HG03095 (cell line): ENCODE measurements at regions not wholly inside any gene's neighbourhood (a gene's known extent, or its start where the extent isn't known, plus 50 kb on each side); places are given as distances from the start of the nearest gene placed in this dataset.

ENCODE experiments used
- ATAC-seq: cut with Tn5 transposase; IDR thresholded peaks from one replicate; pipeline ENCODE4 v1.9.1; 2021; ENCODE audit warnings: moderate library complexity; ENCODE audit not compliant: unreplicated experiment

DNA sequence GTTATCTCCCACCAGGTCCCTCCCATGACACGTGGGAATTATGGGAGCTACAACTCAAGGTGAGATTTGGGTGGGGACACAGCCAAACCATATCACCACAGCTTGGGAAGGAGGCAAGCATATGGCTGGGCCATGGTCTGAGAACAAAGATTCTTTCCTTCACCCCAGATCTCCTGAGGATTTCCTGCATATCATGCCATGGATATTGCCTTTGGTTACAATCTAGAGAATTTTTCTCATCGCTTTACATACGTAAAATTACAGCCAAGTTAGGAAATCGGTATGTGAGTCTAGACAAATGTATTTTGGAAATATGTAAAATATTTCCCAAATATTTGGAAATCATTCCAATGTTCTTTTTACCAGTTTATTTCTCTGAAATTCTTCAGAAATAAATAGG, 398.3 kb downstream of the RFC3 start:
- ATAC-seq = no peak

DNA sequence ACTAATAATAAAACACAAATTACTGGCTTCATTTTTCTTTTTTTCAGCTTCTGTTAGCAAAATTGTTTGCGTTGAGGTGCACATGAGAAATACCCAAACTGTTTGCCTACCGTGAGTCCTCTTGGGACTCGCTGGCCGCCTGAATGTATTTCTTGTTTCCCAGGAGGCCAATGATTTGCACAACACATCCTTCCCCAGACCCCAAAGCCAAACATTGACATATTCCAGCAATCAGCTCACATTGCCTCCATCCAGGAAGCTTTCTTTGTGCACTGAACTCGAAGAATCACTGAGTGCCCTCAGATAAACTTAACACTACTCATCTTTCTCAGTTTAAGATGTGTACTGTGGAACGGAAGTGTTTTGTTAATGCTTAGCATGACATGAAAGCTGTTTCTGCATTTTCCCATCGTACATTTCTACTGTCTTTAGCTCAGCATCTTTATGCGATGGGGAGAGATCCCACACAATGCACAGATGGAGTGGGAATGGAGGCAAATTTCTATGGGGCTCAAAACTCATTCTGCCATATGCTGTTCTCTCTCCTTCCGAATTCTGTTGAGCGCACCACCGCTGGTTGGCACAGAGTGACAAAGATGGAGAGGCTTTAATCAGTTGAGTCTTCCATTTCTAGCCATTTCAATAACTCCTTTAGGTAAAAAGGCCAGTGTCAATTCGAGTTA, 399.5 kb downstream of the RFC3 start:
- no peak for ATAC-seq

DNA sequence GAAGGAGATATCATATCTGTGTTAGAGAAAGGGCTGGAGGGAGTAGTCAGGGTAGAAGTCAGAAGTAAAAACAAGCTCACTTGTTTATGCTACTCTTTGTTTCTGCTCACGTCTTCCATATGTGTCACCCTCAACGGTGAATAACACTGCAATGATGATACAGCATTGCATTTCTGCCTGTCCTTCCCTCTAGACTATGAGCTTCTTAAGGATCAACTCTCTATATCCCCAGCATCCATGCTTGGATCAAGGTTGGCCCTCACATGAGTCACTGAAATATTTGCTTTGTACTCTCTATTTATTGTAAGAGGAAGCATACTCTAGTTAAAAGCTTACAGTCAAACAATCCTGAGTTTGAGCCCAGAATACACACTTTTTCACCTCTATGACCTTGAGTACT, 406.0 kb downstream of the RFC3 start:
- ATAC-seq = no peak

DNA sequence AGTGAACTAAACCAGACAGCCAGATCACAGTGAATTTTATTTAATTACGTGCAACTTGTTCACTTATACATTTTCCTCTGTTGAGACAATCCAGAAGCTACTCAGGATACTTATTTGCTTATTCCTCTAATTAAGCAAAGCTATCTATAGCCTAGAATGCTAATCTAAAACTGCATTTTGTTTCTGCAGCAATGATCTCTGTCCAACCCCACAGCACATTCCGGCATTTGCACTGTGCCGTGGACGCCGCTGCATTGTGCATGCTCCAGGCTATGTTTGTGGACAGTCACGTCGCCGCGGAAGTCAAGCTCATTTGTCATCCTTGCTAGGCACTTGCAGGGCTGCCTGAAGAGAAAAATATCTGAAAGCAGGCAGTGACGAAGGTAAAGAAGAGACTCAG, 406.9 kb downstream of the RFC3 start:
- no peak for ATAC-seq

DNA sequence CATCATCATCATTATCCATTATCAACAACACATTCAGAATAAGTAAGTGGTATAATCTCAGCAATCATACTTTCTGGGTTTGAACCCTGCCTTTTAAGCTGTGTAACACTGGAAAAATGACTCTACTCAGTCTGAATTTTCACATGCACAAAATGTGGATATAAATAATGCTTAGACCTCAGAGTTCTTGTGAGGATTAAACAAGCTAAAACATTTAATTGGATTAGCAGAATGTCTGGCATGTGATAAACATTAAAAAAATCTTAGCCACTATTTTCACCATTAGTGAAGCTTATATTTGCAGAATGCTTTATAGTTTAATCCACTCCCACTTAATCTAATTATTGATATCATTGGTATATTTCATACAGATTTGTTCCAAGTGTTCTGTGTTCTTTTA, 412.3 kb downstream of the RFC3 start:
- ATAC-seq = no peak

DNA sequence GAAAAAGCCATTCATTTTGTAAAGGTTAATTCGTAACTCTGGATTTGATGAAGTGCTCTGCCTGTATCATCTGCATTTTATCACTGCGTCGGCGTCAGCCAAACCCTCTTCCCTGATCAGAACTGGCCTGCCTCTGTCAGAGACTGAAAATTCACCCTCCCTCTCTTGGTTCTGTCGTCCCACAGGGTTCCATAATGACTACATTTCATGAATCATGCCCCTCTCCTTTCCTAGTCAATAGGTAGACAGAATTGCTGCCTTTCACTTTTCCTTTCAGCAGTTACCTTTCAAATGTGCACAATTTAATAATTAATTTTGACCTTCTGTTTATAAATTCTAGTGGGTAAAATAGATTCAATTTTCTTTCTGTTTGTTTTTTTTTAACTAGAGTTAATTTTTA, 423.4 kb downstream of the RFC3 start:
- ATAC-seq = no peak

DNA sequence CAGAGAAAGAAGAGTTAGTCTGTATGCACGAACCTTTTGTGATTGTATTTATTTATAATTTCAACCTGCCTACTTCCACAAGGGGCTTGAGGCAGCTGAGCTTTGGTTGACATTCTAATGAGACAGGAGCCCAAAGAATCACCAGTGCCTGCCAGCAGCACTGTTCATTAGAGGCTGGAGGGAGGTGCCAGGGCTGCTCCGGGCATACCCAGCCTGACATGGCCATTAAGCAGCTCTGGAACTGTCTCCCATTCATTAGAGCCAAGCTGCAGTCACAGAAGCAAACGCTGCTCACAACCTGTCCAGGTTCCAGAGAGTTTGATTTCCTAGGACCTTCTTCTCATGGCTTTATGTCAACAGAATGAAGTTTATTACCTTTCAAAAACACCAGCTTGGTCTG, 425.5 kb downstream of the RFC3 start:
- no peak for ATAC-seq

DNA sequence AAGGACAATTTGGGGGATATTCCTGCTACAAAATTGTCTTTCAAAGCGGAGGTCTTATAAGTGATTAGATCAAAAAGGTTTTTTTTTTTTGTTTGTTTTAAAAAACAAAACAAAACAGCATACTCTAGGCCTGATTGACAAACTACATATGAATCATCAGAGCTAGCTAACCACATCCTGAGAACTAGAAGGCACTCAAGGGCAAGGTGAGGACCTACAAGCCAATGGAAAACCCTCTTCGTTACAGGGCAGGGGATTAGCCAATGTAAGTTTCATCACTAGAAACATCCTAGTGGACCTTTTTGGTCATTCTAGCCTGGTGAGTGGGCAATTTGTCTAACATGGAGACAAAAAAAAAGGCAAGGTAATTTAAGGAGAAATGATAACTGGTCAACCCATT, 428.6 kb downstream of the RFC3 start:
- ATAC-seq = no peak

DNA sequence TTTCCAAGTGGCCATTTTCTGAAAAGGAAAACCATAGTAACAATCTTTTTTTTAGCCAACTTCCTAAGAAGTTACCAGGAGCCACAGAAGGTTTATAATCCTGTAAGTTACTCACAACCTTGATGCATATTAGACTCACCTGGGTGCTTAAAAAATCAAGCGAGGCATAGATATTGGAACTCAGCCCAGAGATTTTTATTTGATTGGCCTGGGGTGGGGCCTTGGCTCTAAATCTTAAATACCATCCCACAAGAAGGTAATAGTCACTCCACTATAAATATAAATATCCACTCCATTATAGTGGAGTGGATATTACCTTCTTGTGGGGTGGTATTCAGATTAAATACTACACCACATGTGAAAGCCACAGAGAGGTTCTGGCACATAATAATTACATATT, 429.6 kb downstream of the RFC3 start:
- no peak for ATAC-seq

DNA sequence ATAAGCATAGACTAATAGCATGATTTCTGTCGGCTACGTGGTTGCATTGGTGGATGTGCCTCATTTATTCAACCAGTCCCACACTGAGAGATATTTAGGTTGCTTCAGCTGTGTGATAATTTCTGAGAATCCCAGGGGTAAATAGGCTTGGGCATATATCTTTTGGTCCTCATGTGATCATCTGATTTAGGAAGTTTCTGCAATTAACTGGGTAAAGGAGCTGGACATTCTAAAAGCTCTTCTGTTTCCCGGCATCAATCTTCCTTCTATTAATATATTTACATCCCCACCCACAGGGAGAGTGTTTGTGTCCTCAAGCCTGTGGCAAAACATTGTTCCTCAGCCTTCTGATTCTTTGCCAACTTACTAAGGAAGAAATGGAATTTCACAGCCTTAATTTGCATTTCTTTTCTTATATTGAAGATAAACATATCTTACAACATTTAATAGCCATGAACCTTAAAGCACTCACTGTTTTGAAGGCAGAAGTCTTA, 431.6 kb downstream of the RFC3 start:
- ATAC-seq = no peak

DNA sequence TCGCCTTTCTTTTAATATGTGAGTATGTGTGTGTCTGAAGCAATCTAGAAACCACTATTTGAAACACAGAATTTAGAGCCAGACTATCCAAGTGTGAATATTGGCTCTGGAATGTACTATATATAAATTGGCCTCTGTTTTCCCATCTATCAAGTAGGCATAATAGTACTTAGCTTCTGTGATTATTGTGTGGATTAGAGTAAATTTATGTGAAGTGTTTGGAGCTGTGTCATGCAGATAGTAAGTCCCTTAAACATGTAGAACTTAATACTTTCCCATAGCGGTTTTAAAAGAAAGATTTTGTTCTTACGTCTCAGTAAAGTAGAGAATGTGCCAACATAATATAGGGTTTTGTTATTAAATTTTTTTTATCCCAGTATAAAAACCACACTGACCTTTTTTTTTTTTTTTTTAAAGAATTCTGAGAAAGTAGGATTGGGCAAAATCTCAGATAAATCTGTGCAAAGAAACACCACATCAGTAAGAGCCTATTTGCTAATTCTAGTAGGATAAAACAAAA, 432.3 kb downstream of the RFC3 start:
- no peak for ATAC-seq

DNA sequence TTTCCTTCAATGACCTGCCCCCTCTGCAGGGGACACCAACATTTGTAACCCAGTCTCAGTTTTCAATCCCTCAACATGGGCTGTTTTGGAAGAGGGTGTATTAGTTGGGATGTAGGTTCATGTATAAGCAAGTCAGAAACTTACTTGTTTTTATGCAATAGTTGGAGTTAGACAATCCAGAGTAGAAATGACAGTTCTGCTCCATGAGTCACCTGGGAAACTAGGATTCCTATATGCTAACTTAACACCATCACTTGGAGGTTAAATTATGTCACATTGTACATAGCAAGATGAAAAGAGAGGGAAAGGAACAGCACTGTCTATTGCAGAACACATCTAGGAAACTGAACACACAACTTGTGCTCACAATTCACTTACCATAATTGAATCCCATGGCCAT, 436.4 kb downstream of the RFC3 start:
- ATAC-seq = no peak

DNA sequence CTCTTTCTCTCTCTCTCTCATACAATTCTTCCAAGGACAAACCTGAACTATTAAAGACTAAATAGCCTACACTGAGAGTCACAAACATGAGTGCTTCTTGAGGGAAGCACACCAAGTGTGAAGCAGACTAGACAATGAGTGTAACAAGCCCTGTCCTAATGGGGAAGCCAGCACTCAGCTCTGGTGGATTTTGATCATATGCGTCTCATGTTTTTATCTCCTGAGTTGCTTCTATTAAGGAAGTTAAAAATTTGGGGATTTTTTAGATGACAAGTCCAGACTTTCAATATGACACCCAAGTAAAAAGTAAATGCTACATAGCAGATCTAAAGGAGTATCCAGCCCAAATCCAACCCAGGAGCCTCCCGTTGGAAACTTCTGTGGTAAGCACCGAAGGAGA, 437.8 kb downstream of the RFC3 start:
- no peak for ATAC-seq

DNA sequence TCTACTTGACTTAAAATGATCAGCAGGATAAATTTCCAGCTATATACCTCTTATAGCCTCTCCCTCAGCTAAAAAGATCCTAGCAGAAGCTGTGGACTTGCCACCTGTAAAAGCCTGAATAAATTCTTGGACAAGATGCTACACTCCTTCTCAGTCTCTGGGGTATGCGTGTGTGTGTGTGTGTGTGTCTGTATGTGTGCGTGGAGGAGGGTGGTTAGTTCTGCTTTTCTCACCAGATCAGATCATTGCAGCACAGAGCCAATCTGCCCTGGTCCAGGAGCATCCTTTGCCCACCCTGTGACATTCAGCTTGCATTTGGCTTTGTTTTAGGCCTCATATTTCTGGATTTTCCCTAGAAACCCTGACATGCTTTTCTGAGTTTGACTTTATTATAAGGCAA, 438.3 kb downstream of the RFC3 start:
- no peak for ATAC-seq

DNA sequence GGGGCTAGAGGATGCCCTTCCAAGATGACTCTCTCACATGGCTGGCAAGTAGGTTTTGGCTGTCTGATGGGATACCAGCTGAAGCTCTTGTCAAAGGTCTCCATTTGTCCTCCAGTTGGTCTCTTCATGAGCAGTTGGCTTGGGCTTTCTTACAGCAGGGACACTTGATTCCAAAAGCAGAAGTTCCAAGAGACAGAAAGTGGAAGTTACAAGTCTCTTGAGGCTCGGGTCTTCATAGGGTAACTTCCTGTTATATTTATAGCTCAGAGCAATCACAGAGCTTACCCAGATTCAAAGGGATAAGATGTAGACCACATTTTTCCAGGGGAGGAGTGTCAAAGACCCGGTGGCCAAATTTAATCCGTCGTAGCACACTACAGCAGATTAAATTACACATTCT, 440.0 kb downstream of the RFC3 start:
- no peak for ATAC-seq

DNA sequence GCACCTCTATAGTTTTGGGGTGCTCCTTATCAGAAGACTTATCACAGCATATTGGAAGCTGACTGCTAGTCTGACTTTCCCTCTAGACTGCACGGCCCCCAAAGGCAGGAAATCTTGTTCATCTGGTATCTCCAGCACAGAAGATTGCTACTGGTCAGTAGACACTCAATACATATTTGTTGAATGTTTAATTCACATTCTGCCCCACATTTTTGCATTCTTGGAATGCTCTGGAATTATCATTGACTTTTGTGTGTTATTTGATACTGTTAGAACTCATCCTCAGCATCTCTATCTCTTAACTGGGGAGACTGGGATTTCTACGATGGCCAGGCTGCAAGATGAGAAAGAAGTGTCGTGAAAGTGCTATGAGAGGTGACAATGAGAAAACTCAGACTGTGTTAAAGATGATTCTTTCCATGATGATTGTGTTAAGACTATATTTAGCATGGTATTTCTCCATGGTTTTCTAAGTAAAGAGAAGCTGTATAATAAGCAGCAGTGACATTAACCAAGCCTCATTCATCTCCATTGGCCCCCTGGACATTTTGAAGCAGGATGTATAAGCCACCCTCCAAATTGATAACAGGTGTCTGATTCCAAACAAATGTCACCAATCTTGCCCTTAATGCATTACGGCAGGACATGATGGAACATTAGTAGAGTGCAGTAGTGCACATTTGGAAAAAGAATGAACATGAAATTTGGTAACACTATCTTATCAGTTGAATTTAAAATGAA, 440.9 kb downstream of the RFC3 start:
- no peak for ATAC-seq

DNA sequence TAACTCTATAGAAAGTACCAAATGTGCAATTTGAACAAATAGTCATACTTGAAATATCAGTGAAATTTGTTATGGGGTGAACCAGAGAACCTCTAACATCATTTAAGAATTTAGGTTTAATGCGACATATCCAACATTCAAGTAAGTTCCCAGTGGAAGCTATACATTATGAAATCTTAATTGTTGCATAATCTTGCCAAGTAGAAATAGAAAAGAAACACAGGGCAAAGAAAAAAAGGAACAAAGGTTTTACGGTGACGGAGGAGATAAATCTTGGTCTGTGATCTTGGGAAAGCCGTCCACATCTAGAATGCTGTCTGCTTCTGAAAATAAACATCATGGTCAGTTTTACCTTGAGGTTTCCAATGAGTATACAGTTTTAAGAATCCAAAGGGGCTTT, 445.7 kb downstream of the RFC3 start:
- ATAC-seq = no peak

DNA sequence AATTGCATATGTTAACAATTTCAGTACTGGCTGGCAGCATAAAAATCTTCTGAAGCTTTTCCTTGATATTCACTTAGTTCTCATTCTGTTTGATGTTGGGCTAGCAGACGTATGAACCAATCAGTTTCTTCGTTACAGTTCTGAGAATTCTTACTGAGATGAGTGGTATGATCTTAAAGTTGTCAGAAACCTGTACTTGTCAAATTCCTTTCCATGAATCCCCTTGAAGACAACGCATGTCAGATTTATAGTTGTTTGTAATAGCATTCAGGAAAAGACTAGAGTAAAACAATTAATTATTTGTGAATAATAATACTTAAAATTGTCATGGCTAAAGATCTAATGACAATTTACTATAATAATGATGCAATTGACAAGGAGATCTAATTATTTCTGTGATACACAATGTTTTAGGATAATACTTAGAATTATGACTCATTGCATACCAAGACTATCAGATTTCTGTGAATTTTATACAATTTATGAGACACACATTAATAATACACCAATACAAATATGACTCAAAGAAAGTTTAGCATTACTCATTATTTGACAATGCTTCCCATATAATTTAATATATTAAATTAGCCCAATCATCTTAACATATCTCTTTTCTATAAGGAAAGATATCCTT, 447.2 kb downstream of the RFC3 start:
- ATAC-seq = no peak

DNA sequence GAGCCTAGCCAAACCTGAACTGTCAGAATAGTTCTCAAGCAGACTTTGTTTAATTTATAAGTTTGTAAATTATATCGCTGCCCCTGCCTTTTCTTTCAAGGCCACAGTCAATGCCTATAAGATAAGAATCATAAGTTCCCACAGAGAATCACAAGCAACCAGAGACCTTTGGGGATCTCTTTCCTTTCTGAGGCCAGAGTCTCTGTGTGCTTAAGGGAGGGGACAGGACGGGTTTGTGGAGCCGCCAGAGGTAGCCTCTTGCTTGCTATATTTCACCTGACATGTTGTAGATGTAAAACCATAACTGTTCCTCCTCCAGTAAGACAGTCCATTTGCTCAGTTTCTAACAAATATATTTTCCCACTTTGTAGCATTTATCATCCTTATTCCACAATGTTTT, 458.8 kb downstream of the RFC3 start:
- ATAC-seq = no peak

DNA sequence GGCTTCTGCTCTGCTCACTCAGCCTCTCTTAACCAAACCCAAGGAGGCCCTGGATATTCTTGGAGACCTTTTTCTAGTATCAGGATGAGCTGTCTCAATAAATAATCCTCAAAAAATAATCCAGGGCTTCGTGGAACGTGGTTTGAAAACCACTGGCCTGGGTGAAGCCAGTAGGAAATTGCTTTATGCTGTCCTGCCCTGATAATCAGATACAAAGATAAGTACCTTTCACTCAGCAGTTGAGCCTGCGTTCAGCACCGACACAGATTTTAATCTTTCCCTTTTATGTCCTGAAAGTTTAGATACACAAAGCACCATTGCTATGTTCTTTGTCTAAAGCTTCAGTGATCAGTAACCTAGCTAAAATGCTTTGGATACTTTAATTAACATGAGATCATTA, 460.0 kb downstream of the RFC3 start:
- no peak for ATAC-seq

DNA sequence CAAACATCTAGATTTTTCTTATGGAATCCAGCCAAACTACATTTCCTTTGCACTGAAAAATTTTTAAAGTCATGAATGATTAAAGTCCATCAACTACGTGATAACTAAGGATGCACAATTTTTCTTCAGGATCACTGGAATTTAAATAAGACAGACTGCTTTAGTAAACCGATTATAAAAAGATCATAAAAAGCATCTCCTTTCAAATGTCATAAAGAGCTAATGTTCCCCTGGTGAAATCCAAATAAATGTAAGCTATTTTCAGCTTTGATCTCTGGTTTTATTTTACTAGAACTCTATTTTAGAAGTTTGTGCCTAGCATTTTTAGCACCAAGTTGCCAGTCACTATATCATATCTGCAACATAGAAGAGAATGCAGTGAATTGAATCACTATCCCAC, 460.8 kb downstream of the RFC3 start:
- ATAC-seq = no peak

DNA sequence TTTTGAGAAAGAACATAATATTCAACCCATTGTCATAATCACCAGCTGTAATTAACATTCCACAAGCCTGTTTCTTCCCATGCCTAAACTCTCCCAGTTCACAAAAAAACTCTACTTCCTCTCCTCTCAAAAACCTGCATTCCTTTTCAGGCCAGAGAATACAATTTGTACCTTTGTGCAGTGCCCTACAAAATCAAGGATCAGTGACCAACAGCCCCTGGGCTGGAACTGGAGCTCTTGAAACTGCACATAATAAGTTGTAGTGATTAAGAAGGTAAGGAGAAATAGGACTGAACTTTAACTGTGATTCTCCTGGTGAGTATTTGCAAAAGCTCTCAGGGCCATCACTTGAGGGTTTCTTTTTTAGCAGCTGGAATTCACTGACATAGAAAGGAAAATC, 472.7 kb downstream of the RFC3 start:
- ATAC-seq = no peak
